ENCODE measurements at regions not wholly inside any gene's neighbourhood (a gene's known extent, or its start where the extent isn't known, plus 50 kb on each side); places are given as distances from the start of the nearest gene placed in this dataset.

- no peak overlapping the region for H3K27ac ChIP-seq (ENCODE audit: low read length in 2 of 2)
- no peak overlapping the region for H3K4me2 ChIP-seq (replicated peaks; ENCODE audit: low read depth, low read length, poor library complexity, severe bottlenecking)
- CTCF ChIA-PET: no interaction called here
- TF ChIP-seq CTCF (IDR thresholded peaks at IDR 0.05) (no peak), EZH2 (IDR thresholded peaks at IDR 0.05; ENCODE audit: borderline replicate concordance, insufficient read depth, low read depth, low read length, poor library complexity, severe bottlenecking) (no peak)
- Mint-ChIP-seq H3K4me3 (no peak overlapping the region), H3K4me1 (no peaks in the 10 kb centered on the region), H3K27ac (no peak overlapping the region), H3K27me3 (no peaks in the 10 kb centered on the region), H3K9me3 (ENCODE audit: insufficient read depth) (no peaks in the 10 kb centered on the region)
- H3K9me3 ChIP-seq (ENCODE audit: control extremely low read depth in 1 of 3, control insufficient read depth in 2 of 3, insufficient read depth in 1 of 3, low read length in 2 of 3): no peaks in the 10 kb centered on the region
- H3K27me3 ChIP-seq (replicated peaks in 1 of 4; ENCODE audit: control extremely low read depth in 1 of 4, control insufficient read depth in 3 of 4, insufficient read depth in 4 of 4, low read length in 3 of 4): no peaks in the 10 kb centered on the region
- no peak overlapping the region for H3K4me3 ChIP-seq (ENCODE audit: control extremely low read depth in 1 of 5, extremely low read depth in 1 of 5, insufficient read depth in 1 of 5, low read depth in 2 of 5, low read length in 4 of 5)
- no peak for DNase-seq
- no peaks in the 10 kb centered on the region for H3K79me2 ChIP-seq (ENCODE audit: control insufficient read depth, insufficient read depth, low read length)
- intact Hi-C loops (cut with micrococcal nuclease): no loop called here
- H4K20me1 ChIP-seq (ENCODE audit: control insufficient read depth, insufficient read depth, low read length, poor library complexity, severe bottlenecking): no peaks in the 10 kb centered on the region
- POLR2A ChIA-PET: no interaction called here
- no peak overlapping the region for H3K9ac ChIP-seq (ENCODE audit: low read length)
- no peak overlapping the region for H2AFZ ChIP-seq (ENCODE audit: insufficient read depth, low read depth, low read length, poor library complexity, severe bottlenecking)
- no peaks in the 10 kb centered on the region for H3K36me3 ChIP-seq (replicated peaks in 1 of 2; ENCODE audit: control extremely low read depth in 1 of 2, control insufficient read depth in 1 of 2, extremely low read depth in 1 of 2, insufficient read depth in 2 of 2, low read length in 1 of 2)
- no peak for ATAC-seq (ENCODE audit: low read depth)
- no peaks in the 10 kb centered on the region for H3K4me1 ChIP-seq (ENCODE audit: control insufficient read depth in 2 of 2, insufficient read depth in 2 of 2, low read length in 2 of 2)
These were observed 830.8 kb upstream of the SLC39A10 start for GRCh38 chr2:194826241-194826640.

- H4K20me1 ChIP-seq (ENCODE audit: control insufficient read depth, insufficient read depth, low read length, poor library complexity, severe bottlenecking): no peaks in the 10 kb centered on the region
- intact Hi-C loops (cut with micrococcal nuclease): no loop called here
- Mint-ChIP-seq H3K27ac (no peak overlapping the region), H3K9me3 (ENCODE audit: insufficient read depth) (no peaks in the 10 kb centered on the region), H3K4me3 (no peak overlapping the region), H3K27me3 (no peaks in the 10 kb centered on the region), H3K4me1 (no peaks in the 10 kb centered on the region)
- no peaks in the 10 kb centered on the region for H3K79me2 ChIP-seq (ENCODE audit: control insufficient read depth, insufficient read depth, low read length)
- H2AFZ ChIP-seq (ENCODE audit: insufficient read depth, low read depth, low read length, poor library complexity, severe bottlenecking): no peak overlapping the region
- no peak overlapping the region for H3K9ac ChIP-seq (ENCODE audit: low read length)
- no peak for DNase-seq
- no peak overlapping the region for H3K4me2 ChIP-seq (replicated peaks; ENCODE audit: low read depth, low read length, poor library complexity, severe bottlenecking)
- no peaks in the 10 kb centered on the region for H3K36me3 ChIP-seq (replicated peaks in 1 of 2; ENCODE audit: control extremely low read depth in 1 of 2, control insufficient read depth in 1 of 2, extremely low read depth in 1 of 2, insufficient read depth in 2 of 2, low read length in 1 of 2)
- H3K27me3 ChIP-seq (replicated peaks in 1 of 4; ENCODE audit: control extremely low read depth in 1 of 4, control insufficient read depth in 3 of 4, insufficient read depth in 4 of 4, low read length in 3 of 4): no peaks in the 10 kb centered on the region
- TF ChIP-seq EZH2 (IDR thresholded peaks at IDR 0.05; ENCODE audit: borderline replicate concordance, insufficient read depth, low read depth, low read length, poor library complexity, severe bottlenecking) (no peak), CTCF (IDR thresholded peaks at IDR 0.05) (no peak)
- H3K4me1 ChIP-seq (ENCODE audit: control insufficient read depth in 2 of 2, insufficient read depth in 2 of 2, low read length in 2 of 2): no peaks in the 10 kb centered on the region
- CTCF ChIA-PET: no interaction called here
- no peak overlapping the region for H3K27ac ChIP-seq (ENCODE audit: low read length in 2 of 2)
- ATAC-seq (ENCODE audit: low read depth): no peak
- no peaks in the 10 kb centered on the region for H3K9me3 ChIP-seq (ENCODE audit: control extremely low read depth in 1 of 3, control insufficient read depth in 2 of 3, insufficient read depth in 1 of 3, low read length in 2 of 3)
- POLR2A ChIA-PET: no interaction called here
- no CpG with 5 or more reads among the region's 2 CpGs for WGBS (ENCODE audit: insufficient coverage)
- no peak overlapping the region for H3K4me3 ChIP-seq (ENCODE audit: control extremely low read depth in 1 of 5, extremely low read depth in 1 of 5, insufficient read depth in 1 of 5, low read depth in 2 of 5, low read length in 4 of 5)
These were observed 832.6 kb upstream of the SLC39A10 start for GRCh38 chr2:194824450-194824849.

Data from B cell (primary cell).